IMR-90 (cell line): ENCODE measurements at regions not wholly inside any gene's neighbourhood (a gene's known extent, or its start where the extent isn't known, plus 50 kb on each side); places are given as distances from the start of the nearest gene placed in this dataset.

Experiments
- CHD1 ChIP-seq: IDR thresholded peaks from 2 replicates; pipeline ENCODE4 v1.6.1; 2012; ENCODE audit warnings: low read depth, low read length, improper control_type of control experiment
- CTCF ChIP-seq: conservative IDR thresholded peaks from 2 replicates; pipeline ENCODE4 v1.5.1; 2012; ENCODE audit warnings: mild to moderate bottlenecking, low read depth, low read length, improper control_type of control experiment
- MXI1 ChIP-seq: IDR thresholded peaks from 2 replicates; pipeline ENCODE4 v1.6.1; 2012; ENCODE audit warnings: low read depth, mild to moderate bottlenecking, low read length, moderate library complexity, borderline replicate concordance
- POLR2A ChIP-seq: IDR thresholded peaks from 2 replicates; pipeline ENCODE4 v1.6.1; 2012; ENCODE audit warnings: mild to moderate bottlenecking, low read depth, low read length
- RAD21 ChIP-seq: IDR thresholded peaks from 2 replicates; pipeline ENCODE4 v1.6.1; 2012; ENCODE audit warnings: low read length, improper control_type of control experiment
- RCOR1 ChIP-seq: IDR thresholded peaks from 2 replicates; pipeline ENCODE4 v1.6.1; 2012; ENCODE audit warnings: mild to moderate bottlenecking, low read length, improper control_type of control experiment; ENCODE audit not compliant: insufficient replicate concordance
- SMC3 ChIP-seq: fragments of 150-350 bp; IDR thresholded peaks from 2 replicates; pipeline ENCODE4 v1.6.1; 2016; ENCODE audit warnings: low read depth, mild to moderate bottlenecking, antibody characterized with exemption, low read length, moderate library complexity
- TF ChIP-seq, protein P1 (sequence below): fragments of 150-350 bp; IDR thresholded peaks from 2 replicates; pipeline ENCODE4 v1.6.1; 2017; ENCODE audit warnings: mild to moderate bottlenecking, antibody characterized with exemption, low read length, low read depth

DNA sequence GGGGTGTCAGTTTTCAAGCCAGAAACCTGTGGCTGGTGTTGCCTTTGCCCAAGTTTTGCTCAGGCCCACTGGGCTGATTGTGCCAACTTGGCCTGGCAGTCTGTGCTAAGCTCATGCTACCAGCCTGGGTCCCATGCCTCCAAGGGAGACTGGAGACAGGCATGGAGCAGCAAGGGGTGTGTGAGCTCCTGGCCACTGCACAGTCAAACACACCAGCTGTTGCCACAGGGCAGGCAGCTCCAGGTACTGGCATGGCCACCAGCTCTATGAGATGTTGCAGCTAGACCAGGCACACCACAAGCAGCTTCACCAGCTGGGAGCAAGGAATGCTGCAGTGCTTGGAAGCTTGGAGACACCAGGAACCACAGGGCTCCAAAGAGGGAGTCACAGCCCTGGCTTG, 638.8 kb downstream of the PLOD2 start:
- TF ChIP-seq POLR2A (no peak), CTCF (no peak), MXI1 (no peak), RCOR1 (no peak), SMC3 (no peak), CHD1 (no peak), RAD21 (no peak)
- TF ChIP-seq, protein P1, sequence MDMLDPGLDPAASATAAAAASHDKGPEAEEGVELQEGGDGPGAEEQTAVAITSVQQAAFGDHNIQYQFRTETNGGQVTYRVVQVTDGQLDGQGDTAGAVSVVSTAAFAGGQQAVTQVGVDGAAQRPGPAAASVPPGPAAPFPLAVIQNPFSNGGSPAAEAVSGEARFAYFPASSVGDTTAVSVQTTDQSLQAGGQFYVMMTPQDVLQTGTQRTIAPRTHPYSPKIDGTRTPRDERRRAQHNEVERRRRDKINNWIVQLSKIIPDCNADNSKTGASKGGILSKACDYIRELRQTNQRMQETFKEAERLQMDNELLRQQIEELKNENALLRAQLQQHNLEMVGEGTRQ = no peak
